ENCODE measurements at regions not wholly inside any gene's neighbourhood (a gene's known extent, or its start where the extent isn't known, plus 50 kb on each side); places are given as distances from the start of the nearest gene placed in this dataset.
"Not testable (repeated sequence)": the region's sequence is repeated elsewhere in the genome, so short reads cannot be mapped to it uniquely, and the experiment has no call there.

DNA sequence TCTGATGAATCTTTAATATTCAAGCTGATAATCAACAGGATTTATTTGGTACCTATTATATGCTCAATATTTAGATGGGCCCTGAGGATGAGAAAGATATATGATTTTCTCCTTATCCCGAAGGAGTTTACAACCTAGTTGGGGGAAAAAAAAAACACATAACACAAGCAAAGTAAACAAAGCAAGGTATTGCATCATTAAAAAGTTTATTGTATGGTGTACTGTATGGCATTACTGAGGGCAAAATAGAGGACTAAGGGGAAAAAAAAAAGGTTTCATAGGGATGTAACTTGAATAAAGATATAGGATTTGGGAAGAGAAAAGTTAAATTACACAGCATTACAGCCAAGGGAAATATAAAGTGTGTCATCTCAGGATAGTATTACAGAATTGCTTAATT is 574.7 kb downstream of the TBC1D32 start:
- no peaks in the 10 kb centered on the region for H3K27me3 Mint-ChIP-seq
- intact Hi-C loops (cut with micrococcal nuclease), result no loop called here
- no peak for DNase-seq

DNA sequence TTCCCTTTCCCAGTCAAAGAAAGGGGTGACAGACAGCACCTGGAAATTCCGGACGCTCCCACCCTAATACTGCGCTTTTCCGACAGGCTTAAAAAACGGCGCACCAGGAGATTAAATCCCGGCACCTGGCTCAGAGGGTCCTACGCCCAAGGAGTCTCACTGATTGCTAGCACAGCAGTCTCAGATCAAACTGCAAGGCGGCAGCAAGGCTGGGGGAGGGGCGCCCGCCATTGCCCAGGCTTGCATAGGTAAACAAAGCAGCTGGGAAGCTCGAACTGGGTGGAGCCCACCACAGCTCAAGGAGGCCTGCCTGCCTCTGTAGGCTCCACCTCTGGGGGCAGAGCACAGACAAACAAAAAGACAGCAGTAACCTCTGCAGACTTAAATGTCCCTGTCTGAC is 585.7 kb downstream of the TBC1D32 start:
- H3K4me3 Mint-ChIP-seq; intact Hi-C loops (cut with micrococcal nuclease); H3K4me1 Mint-ChIP-seq (ENCODE audit: low read depth); H3K27ac Mint-ChIP-seq; CTCF ChIA-PET; H3K27me3 Mint-ChIP-seq; H3K36me3 Mint-ChIP-seq (ENCODE audit: low read depth); ATAC-seq; POLR2A ChIA-PET; DNase-seq; H3K9me3 Mint-ChIP-seq: not testable (repeated sequence)

More for the DNA sequence above, 574.7 kb downstream of the TBC1D32 start:
- Mint-ChIP-seq H3K27ac (no peak overlapping the region), H3K4me3 (no peak overlapping the region), H3K36me3 (ENCODE audit: low read depth) (no peaks in the 10 kb centered on the region), H3K4me1 (ENCODE audit: low read depth) (no peaks in the 10 kb centered on the region), H3K9me3 (no peaks in the 10 kb centered on the region)
- ChIA-PET POLR2A (no interaction called here), CTCF (no interaction called here)
- ATAC-seq, result no peak
- TF ChIP-seq, protein P1, sequence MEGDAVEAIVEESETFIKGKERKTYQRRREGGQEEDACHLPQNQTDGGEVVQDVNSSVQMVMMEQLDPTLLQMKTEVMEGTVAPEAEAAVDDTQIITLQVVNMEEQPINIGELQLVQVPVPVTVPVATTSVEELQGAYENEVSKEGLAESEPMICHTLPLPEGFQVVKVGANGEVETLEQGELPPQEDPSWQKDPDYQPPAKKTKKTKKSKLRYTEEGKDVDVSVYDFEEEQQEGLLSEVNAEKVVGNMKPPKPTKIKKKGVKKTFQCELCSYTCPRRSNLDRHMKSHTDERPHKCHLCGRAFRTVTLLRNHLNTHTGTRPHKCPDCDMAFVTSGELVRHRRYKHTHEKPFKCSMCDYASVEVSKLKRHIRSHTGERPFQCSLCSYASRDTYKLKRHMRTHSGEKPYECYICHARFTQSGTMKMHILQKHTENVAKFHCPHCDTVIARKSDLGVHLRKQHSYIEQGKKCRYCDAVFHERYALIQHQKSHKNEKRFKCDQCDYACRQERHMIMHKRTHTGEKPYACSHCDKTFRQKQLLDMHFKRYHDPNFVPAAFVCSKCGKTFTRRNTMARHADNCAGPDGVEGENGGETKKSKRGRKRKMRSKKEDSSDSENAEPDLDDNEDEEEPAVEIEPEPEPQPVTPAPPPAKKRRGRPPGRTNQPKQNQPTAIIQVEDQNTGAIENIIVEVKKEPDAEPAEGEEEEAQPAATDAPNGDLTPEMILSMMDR (IDR thresholded peaks at IDR 0.05), result no peak

DNA sequence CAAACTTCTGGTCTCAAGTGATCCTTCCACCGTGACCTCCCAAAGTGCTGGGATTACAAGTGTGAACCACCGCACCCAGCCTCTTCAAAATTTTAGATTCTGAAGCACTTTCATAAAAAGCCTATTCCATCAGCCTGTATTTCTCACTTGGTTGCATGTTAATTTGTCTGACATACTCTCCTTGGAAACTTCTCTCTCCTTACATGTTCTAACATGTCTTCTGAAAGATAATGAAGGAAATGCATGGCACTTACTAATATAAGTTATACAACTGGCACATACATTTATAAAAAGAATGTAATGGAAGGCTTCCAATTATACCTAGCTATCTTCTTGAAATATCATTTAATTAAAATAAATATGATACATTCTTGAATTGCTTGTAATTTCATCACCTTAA is 597.5 kb downstream of the TBC1D32 start:
- intact Hi-C loops (cut with micrococcal nuclease), result no loop called here
- H3K4me3 Mint-ChIP-seq, result no peak overlapping the region
- TF ChIP-seq, protein P1 (IDR thresholded peaks at IDR 0.05), result no peak
- CTCF ChIA-PET, result no interaction called here
- no peak overlapping the region for H3K27ac Mint-ChIP-seq
- peaks cover under 1% of the 10 kb centered on the region for H3K9me3 Mint-ChIP-seq
- H3K36me3 Mint-ChIP-seq (ENCODE audit: low read depth), result no peaks in the 10 kb centered on the region
- ATAC-seq (no peak), DNase-seq (no peak)
- H3K4me1 Mint-ChIP-seq (ENCODE audit: low read depth), result no peaks in the 10 kb centered on the region
- H3K27me3 Mint-ChIP-seq, result no peaks in the 10 kb centered on the region
- POLR2A ChIA-PET, result no interaction called here

DNA sequence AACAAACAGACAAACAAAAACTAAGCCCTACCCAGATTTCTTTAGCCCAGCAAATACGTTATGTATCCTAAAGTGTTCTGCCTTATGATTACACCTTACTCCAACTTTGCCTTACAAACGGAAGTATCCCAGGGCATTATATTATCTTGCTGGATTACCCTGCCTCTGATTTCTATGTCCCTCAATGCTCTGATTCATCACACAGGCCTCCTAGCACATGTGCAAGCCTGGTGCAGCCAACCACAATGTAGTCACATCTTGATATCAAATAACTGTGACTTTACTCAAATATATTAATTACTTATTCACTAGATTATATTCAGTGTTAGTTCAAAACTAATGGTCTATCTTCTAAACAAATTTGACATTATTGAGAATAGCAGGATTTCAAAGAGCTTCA is 598.6 kb downstream of the TBC1D32 start:
- Mint-ChIP-seq H3K4me3 (no peak overlapping the region), H3K27me3 (no peaks in the 10 kb centered on the region), H3K9me3 (peaks cover 2% of the 10 kb centered on the region), H3K36me3 (ENCODE audit: low read depth) (no peaks in the 10 kb centered on the region), H3K27ac (no peak overlapping the region), H3K4me1 (ENCODE audit: low read depth) (no peaks in the 10 kb centered on the region)
- TF ChIP-seq, protein P1 (IDR thresholded peaks at IDR 0.05), result no peak
- ChIA-PET CTCF (no interaction called here), POLR2A (no interaction called here)
- no peak for DNase-seq
- ATAC-seq, result no peak
- intact Hi-C loops (cut with micrococcal nuclease), result no loop called here

DNA sequence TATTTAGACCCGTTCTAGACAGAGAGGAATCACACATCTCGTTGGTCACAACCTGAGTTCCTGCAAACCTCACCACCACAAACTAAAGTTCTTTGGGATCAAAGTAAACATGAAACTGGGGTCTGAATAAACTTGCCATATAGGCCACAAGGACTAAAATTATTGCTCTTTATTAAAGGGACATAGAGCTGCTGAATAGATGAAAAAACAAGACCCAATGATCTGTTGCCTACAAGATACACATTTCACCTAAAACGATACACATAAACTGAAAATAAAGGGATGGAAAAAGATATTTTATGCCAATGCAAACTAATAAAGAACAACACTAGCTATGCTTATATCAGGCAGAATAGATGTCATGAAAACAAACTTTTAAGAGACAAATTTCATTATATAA is 623.0 kb downstream of the TBC1D32 start:
- no peaks in the 10 kb centered on the region for H3K4me1 Mint-ChIP-seq (ENCODE audit: low read depth)
- intact Hi-C loops (cut with micrococcal nuclease), result no loop called here
- no peaks in the 10 kb centered on the region for H3K36me3 Mint-ChIP-seq (ENCODE audit: low read depth)
- no peak for ATAC-seq
- ChIA-PET POLR2A (no interaction called here), CTCF (no interaction called here)
- peaks cover 12% of the 10 kb centered on the region for H3K9me3 Mint-ChIP-seq
- H3K4me3 Mint-ChIP-seq, result no peak overlapping the region
- TF ChIP-seq, protein P1 (IDR thresholded peaks at IDR 0.05), result no peak
- H3K27ac Mint-ChIP-seq, result no peak overlapping the region
- no peak for DNase-seq
- no peaks in the 10 kb centered on the region for H3K27me3 Mint-ChIP-seq

DNA sequence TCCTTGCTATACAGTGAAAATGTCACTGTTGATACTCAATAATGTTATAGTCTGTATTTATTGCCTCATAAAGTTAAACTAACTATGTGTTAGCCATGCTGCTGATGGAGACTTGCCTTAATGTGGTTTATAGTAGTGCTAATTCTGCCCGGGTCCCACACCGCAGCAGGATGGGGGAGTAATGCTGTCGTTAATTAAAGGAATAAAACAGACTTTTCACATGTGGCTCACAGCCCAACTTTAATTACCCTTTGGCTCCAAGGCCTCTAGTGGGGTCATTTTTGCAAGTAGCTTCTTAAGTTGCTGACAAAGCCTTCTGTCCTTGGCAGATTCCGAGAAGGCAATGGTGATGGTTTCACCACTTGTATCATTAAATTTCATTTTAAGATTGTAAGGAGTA is 634.3 kb downstream of the TBC1D32 start:
- Mint-ChIP-seq H3K4me3 (no peak overlapping the region), H3K27ac (no peak overlapping the region), H3K9me3 (peaks cover 2% of the 10 kb centered on the region), H3K36me3 (ENCODE audit: low read depth) (no peaks in the 10 kb centered on the region), H3K4me1 (ENCODE audit: low read depth) (no peaks in the 10 kb centered on the region), H3K27me3 (no peaks in the 10 kb centered on the region)
- CTCF ChIA-PET, result no interaction called here
- POLR2A ChIA-PET, result no interaction called here
- TF ChIP-seq, protein P1 (IDR thresholded peaks at IDR 0.05), result no peak
- intact Hi-C loops (cut with micrococcal nuclease), result no loop called here
- no peak for DNase-seq
- no peak for ATAC-seq

Measured in activated CD8-positive, alpha-beta T cell treated with anti-CD3 and anti-CD28 coated beads for 36 hours (primary cell).